Left kidney (tissue), 1 donor: ENCODE measurements at regions not wholly inside any gene's neighbourhood (a gene's known extent, or its start where the extent isn't known, plus 50 kb on each side); places are given as distances from the start of the nearest gene placed in this dataset.
"Not testable (repeated sequence)": the region's sequence is repeated elsewhere in the genome, so short reads cannot be mapped to it uniquely, and the experiment has no call there.

Source experiments
- DNase-seq: peaks from one replicate; pipeline ENCODE4 v3.0.0-alpha.2; 2013

DNA sequence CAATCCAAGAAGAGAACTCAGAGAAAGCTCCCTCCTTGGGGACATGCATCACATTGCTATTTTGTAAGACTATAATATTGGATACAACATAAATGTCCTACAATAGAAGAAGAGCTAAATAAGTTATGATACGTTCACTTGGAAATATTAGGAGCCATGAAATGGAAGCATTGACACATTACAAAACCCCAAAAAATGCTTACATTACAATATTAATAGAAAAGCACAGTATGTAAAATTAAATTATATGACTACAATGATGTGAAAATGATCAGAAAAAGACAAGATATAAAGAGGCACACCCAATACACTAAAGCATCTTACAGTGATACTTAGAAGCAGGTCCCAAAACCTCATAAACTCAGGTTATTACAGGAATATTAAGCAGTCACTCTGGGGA is 694.1 kb downstream of the TOX3 start:
- no peak for DNase-seq

DNA sequence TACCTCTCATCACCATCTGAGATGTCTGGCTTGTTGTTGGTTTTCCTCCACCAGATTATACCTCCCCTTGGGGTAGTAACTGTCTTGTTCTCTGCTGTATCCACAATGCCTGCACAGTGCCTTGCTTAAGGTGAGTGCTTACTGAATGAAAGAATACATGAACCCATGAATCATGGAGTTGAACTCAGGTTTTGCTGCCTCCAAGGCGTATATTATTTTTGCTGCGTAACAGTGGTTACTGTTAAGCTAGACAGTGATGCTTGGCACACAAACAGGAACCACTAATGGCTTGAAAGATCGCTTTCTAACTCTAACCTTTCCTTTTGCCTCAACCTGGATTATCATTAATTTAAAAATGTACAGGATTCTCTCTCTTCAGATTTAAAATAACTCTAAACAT is 695.8 kb downstream of the TOX3 start:
- DNase-seq, result no peak

DNA sequence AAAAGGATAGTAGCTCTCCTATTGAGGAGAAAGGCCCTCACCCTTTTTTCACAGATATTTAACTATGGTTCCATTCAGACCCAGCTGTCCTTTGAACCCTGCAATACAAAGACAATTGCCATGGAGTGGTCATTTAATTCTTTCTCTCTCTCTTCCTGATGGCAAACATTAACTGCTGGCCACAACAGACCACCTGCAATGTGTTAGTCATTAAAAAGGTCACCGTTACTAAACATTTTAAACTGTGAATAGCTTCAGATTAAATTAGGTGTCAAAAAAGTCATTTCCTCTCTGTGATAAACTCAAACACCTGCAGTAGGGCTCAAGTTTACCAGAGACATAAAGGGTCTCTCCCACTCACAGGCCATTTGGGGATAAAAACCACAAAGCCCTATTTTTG is 697.2 kb downstream of the TOX3 start:
- DNase-seq, result no peak

DNA sequence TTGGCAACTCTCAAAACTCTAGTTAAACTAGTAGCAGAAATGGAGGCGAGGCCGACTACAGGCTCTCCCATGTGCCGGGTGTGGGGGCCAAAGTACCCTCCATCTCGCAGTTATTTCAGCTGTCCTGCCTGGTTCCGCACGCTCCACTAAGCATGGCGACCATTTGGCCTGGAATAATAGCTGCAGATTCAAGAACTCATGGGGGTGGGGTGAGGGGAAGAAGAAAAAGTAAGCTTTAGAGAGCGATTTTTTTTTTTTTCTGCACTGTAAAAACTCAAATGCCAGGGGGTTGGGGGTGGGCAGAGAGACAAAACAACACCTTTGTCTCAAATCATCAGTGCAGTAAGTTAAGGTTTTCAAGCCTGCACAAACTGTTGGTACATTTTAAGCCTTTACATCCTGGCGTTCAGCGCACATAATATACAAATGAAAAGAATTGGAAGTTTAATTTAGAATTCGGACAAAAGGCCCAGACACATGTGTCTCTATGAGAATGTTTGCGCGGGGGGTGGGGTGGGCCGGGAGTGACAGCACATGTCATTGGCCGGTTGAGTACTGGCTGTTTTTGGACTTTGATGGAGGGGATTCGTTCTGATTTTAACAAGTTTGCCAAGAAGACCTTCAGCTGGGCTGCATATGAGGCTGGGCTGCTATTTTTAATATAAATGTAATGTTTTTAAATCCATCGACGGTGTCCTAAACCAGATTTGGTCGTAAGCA is 694.7 kb upstream of the SALL1 start:
- DNase-seq, result peak; percentile 85

DNA sequence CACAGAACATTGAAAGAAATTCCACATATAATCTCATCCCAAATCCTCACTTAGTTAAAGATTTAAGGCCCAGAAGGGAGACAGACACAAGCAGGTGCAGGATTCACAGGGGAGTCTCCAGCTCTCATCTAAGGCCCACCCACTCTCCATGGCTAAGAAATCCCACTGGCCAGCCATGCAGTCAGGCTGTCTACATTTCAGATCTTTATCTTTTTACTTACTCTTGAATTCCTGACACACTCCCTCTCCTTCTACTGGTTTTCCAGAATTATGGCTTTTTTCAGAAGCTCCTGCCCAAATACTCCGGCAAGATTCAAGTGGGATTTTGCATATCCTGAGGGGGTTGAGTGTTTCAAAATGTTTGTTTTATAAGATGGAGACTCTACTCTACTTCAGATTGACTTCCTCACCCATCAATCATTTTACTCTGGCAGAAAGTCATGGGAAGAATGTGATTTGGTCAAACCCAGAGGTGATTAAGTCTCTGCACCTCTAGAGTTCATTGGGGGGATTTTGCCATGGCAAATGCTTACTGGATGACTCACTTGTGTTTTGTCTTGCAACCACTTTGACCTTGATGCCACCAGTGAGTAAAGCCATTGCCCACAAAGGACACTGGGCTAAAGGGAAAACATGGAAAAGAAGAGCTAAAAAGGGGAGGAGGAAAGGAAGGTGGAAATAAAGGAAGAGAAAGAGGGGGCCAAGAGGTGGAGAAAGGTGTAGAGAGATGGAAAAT is 688.8 kb upstream of the SALL1 start:
- no peak for DNase-seq

DNA sequence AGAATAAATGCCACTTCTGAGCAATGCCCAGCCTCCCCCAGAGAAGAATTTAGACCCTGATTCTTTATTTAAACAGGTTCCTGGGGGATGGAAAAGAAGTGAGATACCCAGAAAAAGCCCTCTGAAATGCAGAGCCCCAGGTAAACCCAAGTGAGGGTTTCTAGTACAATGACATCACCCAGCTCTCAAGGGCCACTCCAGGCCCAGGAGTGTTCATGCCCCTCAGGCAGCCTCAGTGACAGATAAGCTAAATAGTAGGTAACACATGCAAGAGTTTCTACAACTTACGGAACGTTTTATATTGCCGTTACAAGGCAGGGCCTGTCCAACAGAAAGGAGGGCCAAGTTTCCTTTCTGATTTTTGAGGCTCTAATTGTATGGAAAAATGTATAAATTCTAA is 683.7 kb upstream of the SALL1 start:
- DNase-seq, result no peak

DNA sequence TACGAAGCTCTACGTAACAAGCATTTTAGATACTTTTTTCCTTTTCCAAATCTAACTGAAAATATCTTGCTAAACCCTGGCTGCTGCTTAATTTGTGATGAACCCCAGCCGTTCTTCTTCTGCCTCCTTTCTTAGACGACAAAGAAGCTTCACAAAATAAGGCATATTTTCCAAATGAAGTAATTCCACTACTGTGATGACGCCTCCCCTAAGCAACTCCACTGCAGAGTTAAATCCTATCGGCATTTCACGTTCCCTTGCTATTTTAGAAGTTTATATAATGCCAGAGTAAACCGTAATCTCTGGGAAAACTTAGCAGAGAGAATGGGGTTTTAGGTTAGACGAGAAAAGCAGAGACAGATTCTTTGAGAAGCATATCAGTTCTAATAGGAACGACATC is 683.1 kb upstream of the SALL1 start:
- DNase-seq, result no peak

DNA sequence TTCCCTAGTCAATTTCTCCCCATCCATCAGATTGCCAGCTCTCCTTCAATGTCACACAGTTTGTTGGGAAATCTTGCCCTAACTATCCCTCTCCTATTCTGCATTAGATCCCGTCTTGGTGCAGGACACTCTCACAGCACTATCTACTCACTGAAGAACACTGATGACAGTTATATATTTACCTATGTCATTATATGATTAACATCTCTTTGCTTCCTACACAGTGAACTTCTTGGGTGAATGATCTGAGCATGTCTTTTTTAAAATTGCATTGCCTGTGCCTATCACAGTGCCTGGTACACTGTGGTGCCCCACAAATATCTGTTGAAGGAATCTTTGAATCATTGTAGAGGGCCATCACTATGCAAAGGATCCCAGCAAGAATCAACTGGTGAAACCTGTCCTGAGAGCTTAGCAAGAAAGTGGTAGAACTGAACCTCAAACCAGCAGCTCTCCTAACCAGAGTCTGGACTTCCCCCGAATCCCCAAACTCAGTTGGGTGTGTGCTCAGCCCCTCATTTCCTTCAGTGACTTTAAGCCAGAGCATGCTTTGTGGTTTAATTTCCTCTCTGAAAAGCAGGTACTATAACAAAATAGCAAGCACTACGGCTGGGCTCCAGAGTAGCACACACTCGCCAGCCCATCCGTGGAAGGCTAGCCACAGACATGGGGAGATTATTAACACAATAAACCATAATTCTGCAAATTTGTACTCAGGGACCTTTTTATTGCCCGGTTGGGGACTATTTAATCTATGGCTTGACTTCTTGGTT is 680.7 kb upstream of the SALL1 start:
- no peak for DNase-seq

DNA sequence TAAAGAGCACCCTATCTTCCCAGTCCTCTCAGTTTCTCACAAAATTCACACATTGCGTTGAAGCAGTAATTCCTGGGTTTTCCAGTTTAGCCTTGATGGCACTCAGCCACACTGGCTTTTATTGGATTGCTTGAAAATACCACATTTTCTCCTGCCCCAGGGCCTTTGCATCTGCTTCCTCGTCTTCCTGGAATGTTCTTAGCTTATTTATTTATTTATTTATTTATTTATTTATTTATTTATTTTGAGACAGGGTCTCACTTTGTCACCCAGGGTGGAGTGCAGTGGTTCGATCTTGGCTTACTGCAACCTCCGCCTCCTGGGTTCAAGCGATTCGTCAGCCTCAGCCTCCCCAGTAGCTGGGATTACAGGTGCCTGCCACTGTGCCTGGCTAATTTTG is 680.0 kb upstream of the SALL1 start:
- DNase-seq, result not testable (repeated sequence)

DNA sequence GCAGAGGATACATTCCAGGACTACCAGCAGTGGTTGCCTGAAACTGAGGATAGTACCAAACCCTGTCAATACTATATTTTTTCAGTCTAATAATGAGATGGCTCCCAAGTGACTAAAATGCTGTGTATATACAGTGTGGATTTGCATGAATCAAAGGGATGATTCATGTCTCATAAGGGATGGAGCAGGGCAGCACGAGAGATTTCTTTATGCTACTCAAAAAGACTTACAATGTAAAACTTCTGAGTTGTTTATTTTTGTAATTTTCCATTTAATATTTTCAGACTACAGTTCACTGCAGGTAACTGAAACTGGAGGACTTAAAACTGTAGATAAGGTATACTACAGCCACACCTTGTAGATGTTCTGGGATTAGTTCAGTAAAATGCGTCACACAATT is 674.7 kb upstream of the SALL1 start:
- no peak for DNase-seq

DNA sequence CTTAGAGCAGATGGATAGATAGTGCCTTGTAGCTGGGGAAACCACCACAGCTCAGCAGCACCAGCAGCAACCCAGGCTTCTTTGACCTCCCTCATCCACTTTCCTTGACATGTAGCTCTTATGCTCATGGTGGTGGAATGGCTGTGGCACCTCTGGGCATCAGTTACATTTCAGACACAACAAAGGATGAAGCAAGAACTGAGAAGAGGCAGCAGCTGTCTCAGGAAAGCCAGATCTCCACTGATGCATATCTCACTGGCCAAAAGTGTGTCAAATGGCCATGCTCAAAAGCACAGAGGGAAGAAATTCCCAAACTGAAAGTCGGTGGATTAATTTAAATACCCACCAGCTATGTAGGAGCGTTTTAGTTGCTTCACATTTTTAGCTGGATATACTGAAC is 671.4 kb upstream of the SALL1 start:
- DNase-seq, result no peak

DNA sequence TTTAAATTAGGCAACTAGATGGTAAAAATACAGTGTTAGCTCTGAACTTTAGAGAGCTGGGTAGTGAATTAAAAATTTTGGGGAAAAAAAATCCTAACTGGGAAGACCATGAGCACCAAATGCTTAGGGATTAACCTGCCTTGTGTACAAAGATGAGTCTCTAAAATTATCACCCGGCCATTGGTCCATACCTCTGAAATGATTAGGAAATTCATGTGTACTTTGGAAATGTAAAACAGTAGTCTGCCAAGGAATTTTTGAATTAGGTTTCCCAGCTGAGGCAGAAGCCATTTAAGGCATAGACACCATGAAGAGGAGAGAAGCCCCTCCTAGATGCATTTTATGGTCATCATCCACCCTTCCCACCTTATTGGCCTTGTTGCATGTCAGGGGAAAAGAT is 670.5 kb upstream of the SALL1 start:
- no peak for DNase-seq

DNA sequence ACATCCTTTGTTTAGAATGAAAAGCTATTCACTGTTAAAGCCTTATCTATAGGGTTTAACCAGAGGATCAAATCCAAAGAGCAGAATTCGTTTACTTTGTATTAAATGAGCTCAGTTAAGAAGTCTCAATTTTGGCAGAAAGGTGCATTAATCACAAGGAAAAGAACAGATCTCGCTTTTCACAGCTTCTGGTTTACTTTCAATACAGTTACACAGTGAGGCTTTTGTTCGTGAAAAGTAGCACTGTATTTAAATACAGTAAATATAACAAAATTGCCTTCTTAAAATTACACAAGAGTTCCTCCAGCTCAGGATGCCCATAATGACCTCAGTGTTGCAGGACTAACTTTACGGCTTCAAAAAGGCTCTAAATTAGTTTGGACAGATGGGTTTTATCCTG is 669.1 kb upstream of the SALL1 start:
- DNase-seq, result no peak

DNA sequence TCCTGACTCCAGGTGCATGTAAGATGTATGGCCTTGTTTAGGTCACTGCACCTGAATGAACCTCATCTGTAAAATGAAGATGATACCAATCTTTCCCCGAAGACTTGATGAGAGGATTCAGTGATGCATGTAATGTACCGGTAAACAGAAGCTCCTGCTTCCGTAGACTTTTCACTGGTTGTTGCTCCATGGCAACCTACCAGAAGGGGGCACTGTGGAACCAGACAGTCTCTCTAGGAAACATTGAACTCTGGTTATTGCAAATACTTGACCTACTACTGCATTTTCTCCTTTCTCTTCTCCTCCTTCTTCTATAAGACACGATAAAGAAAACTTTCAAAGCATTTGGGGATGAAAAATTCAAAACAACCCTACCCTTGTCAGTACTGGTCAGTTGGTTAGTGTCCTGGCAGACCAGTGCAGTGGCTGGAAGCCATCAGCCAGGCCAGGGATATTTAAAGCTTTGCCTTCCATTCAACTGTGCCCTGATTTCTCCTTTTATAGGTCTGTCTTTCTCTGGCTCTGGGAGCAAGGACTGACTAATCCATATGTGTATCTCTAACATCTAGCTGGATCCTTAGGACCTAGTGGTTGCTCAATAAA is 667.4 kb upstream of the SALL1 start:
- DNase-seq, result peak; percentile 80

DNA sequence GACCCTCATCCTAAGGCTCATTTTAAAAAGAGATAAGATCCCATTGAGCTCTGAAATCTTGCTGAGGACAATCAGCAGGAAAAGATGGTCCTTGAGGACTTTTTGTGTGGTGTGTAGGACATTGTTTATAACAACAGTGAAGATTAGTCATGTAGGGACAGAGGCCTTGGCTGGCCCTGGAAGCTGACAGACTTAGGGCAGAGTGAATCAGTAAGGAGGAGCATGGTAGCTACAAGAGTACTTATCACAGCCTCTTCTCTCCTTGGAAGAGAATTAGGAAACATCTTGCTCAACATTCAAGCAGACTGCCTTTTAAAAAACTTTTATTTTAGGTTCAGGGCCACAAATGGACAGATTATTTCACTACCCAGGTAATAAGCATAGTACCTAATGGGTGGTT is 665.9 kb upstream of the SALL1 start:
- DNase-seq, result no peak

DNA sequence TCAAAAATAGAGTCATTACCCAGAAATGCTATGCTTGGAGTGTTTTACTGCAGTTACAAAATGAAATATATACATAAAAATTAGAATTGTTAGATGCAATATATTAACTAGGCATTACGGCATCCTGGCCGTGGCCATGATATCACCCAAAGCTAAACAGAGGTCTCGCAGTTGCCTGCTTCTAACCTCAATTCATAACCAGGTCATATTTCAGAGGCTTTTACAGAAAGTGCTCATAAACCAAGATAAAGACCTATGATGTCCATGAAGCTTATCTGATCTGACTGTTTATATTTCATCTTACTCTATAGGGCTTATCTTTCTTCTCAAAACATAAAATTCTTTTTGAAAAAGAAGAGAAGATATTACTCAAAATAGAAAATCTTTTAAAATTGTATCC is 664.5 kb upstream of the SALL1 start:
- DNase-seq, result no peak

DNA sequence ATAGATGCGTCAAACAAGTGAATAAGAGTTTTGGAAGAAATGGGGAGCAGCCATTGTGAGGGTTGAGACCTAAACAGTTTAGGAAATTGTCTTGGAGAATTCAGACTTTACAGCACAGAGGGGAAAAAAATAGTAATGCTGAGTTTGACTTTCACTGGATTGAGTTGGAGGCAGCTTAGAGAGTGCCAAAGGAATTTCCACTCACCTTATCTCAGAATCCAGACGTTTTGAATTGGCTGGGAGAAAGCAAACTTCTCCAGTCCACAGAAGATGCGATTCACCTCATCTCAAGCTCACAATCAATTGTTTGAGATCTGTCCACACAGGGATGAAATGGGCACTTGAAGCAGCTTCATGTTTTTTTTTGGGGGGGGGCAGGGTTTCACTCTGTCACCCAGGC is 663.5 kb upstream of the SALL1 start:
- DNase-seq, result no peak

DNA sequence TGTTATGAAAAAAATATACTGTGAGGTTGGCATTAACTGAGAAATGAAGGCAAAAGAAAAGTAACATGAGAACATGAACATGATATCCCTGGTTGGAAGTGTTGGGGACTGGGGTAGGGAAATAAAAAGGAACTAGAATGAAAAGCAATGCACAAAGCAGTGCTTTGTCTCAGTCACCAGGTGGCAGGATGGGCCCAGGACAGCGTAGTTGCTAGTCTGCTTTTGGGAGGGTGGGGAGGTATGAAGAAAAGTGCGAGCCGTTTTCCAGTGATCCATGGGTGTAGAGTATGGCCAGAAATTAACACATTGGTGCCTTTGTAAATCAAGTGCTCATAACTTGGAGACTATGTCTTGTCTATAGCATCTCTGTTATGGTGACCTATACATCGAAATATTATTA is 662.5 kb upstream of the SALL1 start:
- DNase-seq, result no peak

DNA sequence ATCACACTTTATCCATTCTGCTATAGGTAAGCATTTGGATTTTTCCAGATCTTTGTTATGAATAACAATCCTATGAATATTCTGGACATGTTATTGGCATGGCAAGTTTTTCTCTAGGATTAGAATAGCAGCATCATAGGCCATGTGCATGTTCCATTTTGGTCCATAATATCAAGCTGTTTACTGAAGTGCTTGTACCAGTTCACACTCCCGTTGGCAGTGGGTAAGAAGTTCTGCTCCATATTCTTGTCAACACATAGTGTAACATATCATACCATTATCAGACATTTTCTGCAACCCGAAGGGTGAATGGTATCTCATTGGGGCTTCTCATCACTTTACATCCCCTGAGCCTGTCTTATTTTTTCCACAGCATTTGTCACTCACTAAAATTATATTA is 661.9 kb upstream of the SALL1 start:
- DNase-seq, result no peak

DNA sequence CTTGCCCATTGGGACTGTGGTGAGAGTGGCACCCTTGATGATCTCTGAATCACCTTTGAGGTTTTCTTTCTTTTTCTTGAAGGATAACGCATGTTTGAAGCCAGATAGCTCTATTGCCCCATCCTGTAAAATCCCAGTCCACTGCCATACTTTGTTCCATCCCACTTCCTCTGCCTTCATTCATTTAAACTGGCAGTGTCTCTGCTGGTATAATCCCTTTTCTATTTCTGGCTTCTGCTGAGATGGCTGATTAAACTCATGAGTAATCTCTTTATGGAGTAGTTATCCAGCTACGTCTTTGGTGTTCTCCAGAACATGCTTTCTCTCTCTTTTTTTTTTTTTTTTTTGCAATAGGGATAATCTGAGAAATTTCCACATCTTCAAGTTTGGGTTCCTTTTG is 656.5 kb upstream of the SALL1 start:
- DNase-seq, result no peak

DNA sequence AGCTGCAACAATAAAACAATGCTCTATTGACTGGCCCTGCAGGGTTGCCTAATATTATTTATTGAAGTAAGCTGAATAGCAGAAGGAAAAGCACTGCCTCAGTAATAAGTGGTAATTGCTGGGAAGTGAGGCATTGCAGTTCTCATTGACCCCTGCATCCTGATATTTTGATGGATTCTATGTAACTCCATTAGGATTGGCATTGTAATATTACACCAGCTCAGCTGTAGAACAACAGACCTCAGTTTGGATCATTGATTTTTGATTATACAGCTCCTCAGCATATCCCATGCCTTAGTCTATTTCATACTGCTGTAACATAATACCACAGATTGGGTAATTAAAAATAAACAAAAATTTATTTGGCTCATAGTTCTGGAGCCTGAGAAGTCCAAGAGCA is 650.6 kb upstream of the SALL1 start:
- DNase-seq, result no peak

DNA sequence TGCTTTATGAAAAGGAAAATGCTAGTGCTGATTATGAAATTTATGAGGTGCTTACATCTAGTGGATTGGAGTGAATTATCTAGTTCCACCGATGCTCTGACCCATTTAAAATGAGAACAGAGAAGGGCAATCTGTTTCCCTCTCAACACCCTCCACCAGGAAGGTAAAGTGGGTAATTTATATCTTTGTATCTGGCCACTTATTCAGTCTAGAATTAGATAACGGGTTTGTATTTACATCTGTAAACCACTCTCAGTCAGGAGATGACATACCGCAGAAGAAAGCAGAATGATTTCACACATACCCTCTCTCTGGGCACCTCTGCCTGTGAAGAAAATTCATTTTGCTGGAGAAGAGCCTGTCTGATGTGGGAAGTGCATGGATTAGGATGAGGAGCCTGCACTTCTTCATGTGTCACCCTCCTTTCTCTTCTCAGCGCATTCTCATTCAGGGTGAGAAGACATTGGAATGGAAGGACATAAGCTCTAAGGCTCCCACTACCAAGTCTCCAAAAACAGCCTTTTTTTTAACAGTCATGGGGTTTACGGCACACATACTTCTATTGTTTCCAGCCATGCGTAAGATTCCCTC is 646.7 kb upstream of the SALL1 start:
- no peak for DNase-seq

DNA sequence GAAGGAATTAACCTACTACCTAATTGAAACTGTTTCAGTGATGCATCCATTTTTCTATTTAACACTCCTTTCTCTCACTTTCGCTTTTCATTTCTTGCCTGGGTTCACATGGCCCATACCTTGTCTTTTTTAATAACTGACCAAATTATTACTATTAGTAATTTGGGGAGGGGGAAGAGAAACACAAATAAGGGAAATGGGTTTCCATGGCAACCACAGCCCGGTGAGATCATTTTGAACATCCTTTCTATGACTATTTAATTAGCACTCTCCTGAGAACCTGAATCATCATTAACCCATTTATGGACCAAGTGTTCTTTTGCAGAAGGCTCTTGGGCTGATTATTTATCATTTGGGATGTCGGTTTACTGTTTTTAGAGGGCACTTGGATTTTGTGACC is 628.2 kb upstream of the SALL1 start:
- no peak for DNase-seq
